Middle frontal gyrus (tissue), 1 donor: ENCODE measurements at regions not wholly inside any gene's neighbourhood (a gene's known extent, or its start where the extent isn't known, plus 50 kb on each side); places are given as distances from the start of the nearest gene placed in this dataset.
"Not testable (repeated sequence)": the region's sequence is repeated elsewhere in the genome, so short reads cannot be mapped to it uniquely, and the experiment has no call there.

Experiments
- DNase-seq: peaks from one replicate; pipeline ENCODE4 v3.0.0-alpha.2; 2015; ENCODE audit warnings: low spot score; ENCODE audit errors: extremely low spot score

- no peak for DNase-seq
These were observed 206.7 kb downstream of the ZFP36L2 start for GRCh38 chr2:43019536-43020183.

- DNase-seq: no peak
These were observed 207.4 kb downstream of the ZFP36L2 start for GRCh38 chr2:43019025-43019367.

- no peak for DNase-seq
These were observed 208.0 kb downstream of the ZFP36L2 start for GRCh38 chr2:43018179-43019024.

- DNase-seq: no peak
These were observed 212.5 kb downstream of the ZFP36L2 start for GRCh38 chr2:43013821-43014345.

- no peak for DNase-seq
These were observed 213.4 kb downstream of the ZFP36L2 start for GRCh38 chr2:43012966-43013365.

- no peak for DNase-seq
These were observed 215.3 kb downstream of the ZFP36L2 start for GRCh38 chr2:43011158-43011491.

GRCh38 chr2:43010438-43011157 is 215.8 kb downstream of the ZFP36L2 start:
- DNase-seq: no peak

GRCh38 chr2:43009448-43009847 is 217.0 kb downstream of the ZFP36L2 start:
- DNase-seq: no peak

GRCh38 chr2:43008388-43008787 is 216.0 kb upstream of the HAAO start:
- DNase-seq: no peak

- DNase-seq: no peak
These were observed 215.5 kb upstream of the HAAO start for GRCh38 chr2:43007901-43008300.

GRCh38 chr2:43006834-43007543 is 214.6 kb upstream of the HAAO start:
- no peak for DNase-seq

GRCh38 chr2:43005975-43006833 is 213.8 kb upstream of the HAAO start:
- no peak for DNase-seq

- no peak for DNase-seq
These were observed 213.0 kb upstream of the HAAO start for GRCh38 chr2:43005245-43005974.

GRCh38 chr2:43004879-43005244 is 212.5 kb upstream of the HAAO start:
- DNase-seq: no peak

- DNase-seq: not testable (repeated sequence)
These were observed 211.9 kb upstream of the HAAO start for GRCh38 chr2:43004126-43004865.

GRCh38 chr2:43003702-43004101 is 211.3 kb upstream of the HAAO start:
- no peak for DNase-seq

- no peak for DNase-seq
These were observed 209.5 kb upstream of the HAAO start for GRCh38 chr2:43001787-43002468.

GRCh38 chr2:43001055-43001378 is 208.6 kb upstream of the HAAO start:
- no peak for DNase-seq
